A673 (cell line): ENCODE measurements at regions not wholly inside any gene's neighbourhood (a gene's known extent, or its start where the extent isn't known, plus 50 kb on each side); places are given as distances from the start of the nearest gene placed in this dataset.

Experiments
- BruUV-seq: library from RNA; stranded (reverse); fragments of 400-500 nt; replicated peaks from 2 replicates; lab custom pipeline; 2021; lab: Mats Ljungman, UMichigan
- CTCF ChIA-PET: fragments of 300-600 bp; sonication (Branson Sonifier 250); formaldehyde crosslinking; loops from one replicate; lab custom pipeline; 2022; ENCODE audit warnings: antibody characterized with exemption; lab: Charles Lee
- POLR2A ChIA-PET: fragments of 300-600 bp; sonication (Branson Sonifier 250); formaldehyde crosslinking; loops from one replicate; lab custom pipeline; 2022; ENCODE audit warnings: antibody characterized with exemption; ENCODE audit not compliant: low non-redundant PET; lab: Charles Lee
- DNase-seq: peaks from one replicate; pipeline ENCODE4 v3.0.0-alpha.2; 2015; ENCODE audit warnings: low spot score
- H3K27ac ChIP-seq: fragments of 200-600 bp; sonication (generic); 2 replicates; pipeline ENCODE4 v1.5.1; 2016; ENCODE audit warnings: mixed run types, low read depth, mild to moderate bottlenecking, mixed read lengths, antibody characterized with exemption, low read length; ENCODE audit not compliant: poor library complexity, severe bottlenecking
- H3K27me3 ChIP-seq: fragments of 200-600 bp; sonication (generic); replicated peaks from 2 replicates; pipeline ENCODE4 v1.6.1; 2017; ENCODE audit warnings: mixed run types, low read depth, mild to moderate bottlenecking, mixed read lengths, antibody characterized with exemption, low read length; ENCODE audit not compliant: insufficient read depth, poor library complexity
- H3K36me3 ChIP-seq: fragments of 200-600 bp; sonication (generic); 2 replicates; pipeline ENCODE4 v1.6.1; 2016; ENCODE audit warnings: mixed run types, mild to moderate bottlenecking, mixed read lengths, antibody characterized with exemption, low read length; ENCODE audit not compliant: insufficient read depth, poor library complexity, severe bottlenecking
- H3K4me1 ChIP-seq: fragments of 200-600 bp; sonication (generic); 2 replicates; pipeline ENCODE4 v1.6.1; 2017; ENCODE audit warnings: mixed run types, mild to moderate bottlenecking, mixed read lengths, antibody characterized with exemption, low read length; ENCODE audit not compliant: insufficient read depth, poor library complexity, severe bottlenecking
- H3K4me3 ChIP-seq: fragments of 200-600 bp; sonication (generic); 2 replicates; pipeline ENCODE4 v1.5.1; 2016; ENCODE audit warnings: low read depth, mixed run types, mild to moderate bottlenecking, mixed read lengths, low read length; ENCODE audit not compliant: poor library complexity, severe bottlenecking
- H3K9me3 ChIP-seq: fragments of 200-600 bp; sonication (generic); 2 replicates; pipeline ENCODE4 v1.6.1; 2016; ENCODE audit warnings: mixed run types, low read depth, mild to moderate bottlenecking, mixed read lengths, antibody characterized with exemption, low read length; ENCODE audit not compliant: poor library complexity, severe bottlenecking
- CTCF ChIP-seq: fragments of 300-800, 200-600 bp; sonication (generic); conservative IDR thresholded peaks from 2 replicates; pipeline ENCODE4 v1.5.1; 2017; ENCODE audit warnings: low read depth, mild to moderate bottlenecking, antibody characterized with exemption, low read length, moderate library complexity, mixed read lengths
- EZH2 ChIP-seq: fragments of 200-600 bp; sonication (generic); IDR thresholded peaks from 2 replicates; pipeline ENCODE4 v1.6.1; 2017; ENCODE audit warnings: borderline replicate concordance, low read depth, mild to moderate bottlenecking, mixed read lengths, antibody characterized with exemption, low read length; ENCODE audit not compliant: poor library complexity, severe bottlenecking
- intact Hi-C: fragments of 100-400 bp; cut with micrococcal nuclease; formaldehyde crosslinking; loops from one replicate; pipeline ENCODE4 v1.10.0; 2022; ENCODE audit not compliant: unreplicated experiment

- H3K9me3 ChIP-seq: no peaks in the 10 kb centered on the region
- ChIA-PET POLR2A (no interaction called here), CTCF (no interaction called here)
- no peak overlapping the region for H3K27ac ChIP-seq
- H3K36me3 ChIP-seq: no peaks in the 10 kb centered on the region
- H3K4me3 ChIP-seq: no peak overlapping the region
- intact Hi-C loops: no loop called here
- BruUV-seq: no TSS peak
- H3K4me1 ChIP-seq: no peaks in the 10 kb centered on the region
- H3K27me3 ChIP-seq: no peaks in the 10 kb centered on the region
- no peak for TF ChIP-seq EZH2
- DNase-seq: no peak
Measured at GRCh38 chr3:77931255-77932009, 891.5 kb downstream of the ROBO2 start.

GRCh38 chr3:77932926-77933325, 893.0 kb downstream of the ROBO2 start:
- BruUV-seq: no TSS peak
- DNase-seq: no peak
- no peak overlapping the region for H3K27ac ChIP-seq
- no peaks in the 10 kb centered on the region for H3K27me3 ChIP-seq
- no peak overlapping the region for H3K4me3 ChIP-seq
- no peaks in the 10 kb centered on the region for H3K4me1 ChIP-seq
- intact Hi-C loops: no loop called here
- POLR2A ChIA-PET: no interaction called here
- CTCF ChIA-PET: no interaction called here
- no peaks in the 10 kb centered on the region for H3K36me3 ChIP-seq
- H3K9me3 ChIP-seq: no peaks in the 10 kb centered on the region
- TF ChIP-seq CTCF (no peak), EZH2 (no peak)

- no peak for DNase-seq
- Histone ChIP-seq H3K9me3 (no peaks in the 10 kb centered on the region), H3K36me3 (no peaks in the 10 kb centered on the region), H3K27ac (no peak overlapping the region), H3K27me3 (no peaks in the 10 kb centered on the region), H3K4me1 (no peaks in the 10 kb centered on the region), H3K4me3 (no peak overlapping the region)
- intact Hi-C loops: no loop called here
- no peak for TF ChIP-seq CTCF
- no peak for TF ChIP-seq EZH2
- no TSS peak for BruUV-seq
- ChIA-PET CTCF (no interaction called here), POLR2A (no interaction called here)
Measured at GRCh38 chr3:77933926-77934325, 894.0 kb downstream of the ROBO2 start.

GRCh38 chr3:77935418-77935817, 895.5 kb downstream of the ROBO2 start:
- BruUV-seq: no TSS peak
- no peaks in the 10 kb centered on the region for H3K36me3 ChIP-seq
- TF ChIP-seq CTCF (no peak), EZH2 (no peak)

More at GRCh38 chr3:77935418-77935817, 895.5 kb downstream of the ROBO2 start:
- POLR2A ChIA-PET: no interaction called here
- Histone ChIP-seq H3K27ac (no peak overlapping the region), H3K9me3 (no peaks in the 10 kb centered on the region), H3K27me3 (no peaks in the 10 kb centered on the region), H3K4me3 (no peak overlapping the region), H3K4me1 (no peaks in the 10 kb centered on the region)
- CTCF ChIA-PET: no interaction called here
- DNase-seq: no peak
- intact Hi-C loops: no loop called here
